Tibial nerve (tissue), 4 donors: ENCODE measurements at regions not wholly inside any gene's neighbourhood (a gene's known extent, or its start where the extent isn't known, plus 50 kb on each side); places are given as distances from the start of the nearest gene placed in this dataset.

Experiments used
- DNase-seq, 2 donors: peaks; one replicate each; pipeline ENCODE4 v3.0.0-alpha.2; 2019; ENCODE audit warnings: low spot score in 2 of 2
- H3K27ac ChIP-seq, 4 donors: fragments of 200-600 bp; sonication (generic) in 3 of 4; one replicate each; pipeline ENCODE4 v1.5.1; 2017 to 2019; ENCODE audit warnings: mild to moderate bottlenecking in 1 of 4
- H3K27me3 ChIP-seq, 2 donors: fragments of 200-600 bp; sonication (generic) in 1 of 2; one replicate each; pipeline versions ENCODE4 v1.5.1 to v1.6.0; 2017 to 2019
- H3K36me3 ChIP-seq, 3 donors: fragments of 200-600 bp; sonication (generic); one replicate each; pipeline ENCODE4 v1.5.1; 2018 to 2019
- H3K4me1 ChIP-seq, 4 donors: fragments of 200-600 bp; sonication (generic) in 3 of 4; one replicate each; pipeline ENCODE4 v1.5.1; 2017 to 2019
- H3K4me3 ChIP-seq, 4 donors: fragments of 200-600 bp; sonication (generic) in 3 of 4; one replicate each; pipeline ENCODE4 v1.5.1; 2017 to 2019; ENCODE audit warnings: mild to moderate bottlenecking in 1 of 4, moderate library complexity in 1 of 4
- H3K9me3 ChIP-seq, 4 donors: fragments of 200-600 bp; sonication (generic) in 3 of 4; one replicate each; pipeline ENCODE4 v1.5.1; 2017 to 2019
- CTCF ChIP-seq, 5 experiments: fragments of 200-600 bp in 3 of 5; fragments of 450-650 bp in 2 of 5; sonication (generic) in 3 of 5; IDR thresholded peaks; one replicate each; pipeline ENCODE4 v1.5.1; 2016 to 2019; ENCODE audit warnings: antibody characterized with exemption in 5 of 5, mild to moderate bottlenecking in 3 of 5, moderate library complexity in 2 of 5
- EP300 ChIP-seq, 2 donors: sonication (generic); formaldehyde crosslinking; IDR thresholded peaks; one replicate each; pipeline ENCODE4 v1.6.1; 2017; ENCODE audit warnings: antibody characterized with exemption in 2 of 2, mild to moderate bottlenecking in 1 of 2
- POLR2A ChIP-seq, 2 donors: fragments of 450-650 bp; IDR thresholded peaks; one replicate each; pipeline ENCODE4 v1.6.1; 2017; ENCODE audit warnings: antibody characterized with exemption in 2 of 2, mild to moderate bottlenecking in 2 of 2, moderate library complexity in 2 of 2
- WGBS, 2 donors: methylation state at CpG; one replicate each; pipeline ENCODE4 v1.1.5; 2018; 5-methylcytosine and 5-hydroxymethylcytosine counted together

- 62 to 66% methylated on average over 5 of the region's 5 CpGs for whole genome bisulfite sequencing, 2 donors
- H3K9me3 ChIP-seq = peaks cover 0 to 35% (median 3%) of the 10 kb centered on the region in 4 donors
- TF ChIP-seq CTCF (IDR thresholded peaks at IDR 0.05) = no peak
- TF ChIP-seq POLR2A (IDR thresholded peaks at IDR 0.05) = no peak
- TF ChIP-seq EP300 (IDR thresholded peaks at IDR 0.05) = no peak
- H3K4me3 ChIP-seq = no peak overlapping the region
- no peak for DNase-seq
- no peak overlapping the region for H3K27ac ChIP-seq
- no peaks in the 10 kb centered on the region for H3K27me3 ChIP-seq
- H3K4me1 ChIP-seq = no peaks in the 10 kb centered on the region
- H3K36me3 ChIP-seq = no peaks in the 10 kb centered on the region
These were observed 54.7 kb upstream of the CRHR1 start for GRCh38 chr17:45729294-45729907.

DNA sequence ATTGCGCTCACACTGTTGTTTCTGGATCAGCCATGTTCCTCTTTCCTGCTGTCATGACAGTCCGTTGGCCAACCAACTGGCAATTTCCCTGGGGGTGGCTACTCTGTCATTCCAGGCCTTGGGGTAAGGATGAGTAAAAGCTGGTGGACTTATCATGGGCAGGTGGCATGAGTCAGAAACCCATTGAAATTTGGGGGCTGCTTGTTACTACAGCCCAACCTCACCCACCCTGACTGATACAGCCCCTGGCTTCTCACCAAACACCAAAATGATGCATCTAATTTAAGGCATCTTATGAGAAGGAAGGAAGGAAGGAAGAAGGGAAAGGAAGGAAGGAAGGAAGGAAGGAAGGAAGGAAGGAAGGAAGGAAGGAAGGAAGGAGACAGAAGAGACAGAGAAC lies 53.9 kb upstream of the CRHR1 start:
- H3K27me3 ChIP-seq = no peaks in the 10 kb centered on the region

DNA sequence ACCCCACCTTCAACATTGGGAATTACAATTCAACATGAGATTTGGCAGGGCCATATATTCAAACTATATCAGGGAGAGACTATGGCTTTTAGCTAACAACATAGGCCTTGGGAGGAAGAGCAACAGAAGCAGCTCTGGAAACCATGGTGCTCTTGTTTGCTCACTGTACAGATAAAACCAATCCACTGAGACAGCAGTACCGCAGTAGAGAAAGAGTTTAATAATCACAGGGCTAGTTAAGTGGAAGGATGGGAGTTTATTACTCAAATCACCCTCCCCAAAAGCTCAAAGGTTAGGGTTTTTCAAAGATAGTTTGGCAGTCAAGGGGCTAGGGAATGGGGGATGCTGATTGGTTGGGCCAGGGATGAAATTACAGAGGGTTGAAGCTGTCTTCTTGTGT lies 52.7 kb upstream of the CRHR1 start:
- Histone ChIP-seq H3K9me3 (peaks cover 0 to 28% (median 3%) of the 10 kb centered on the region in 4 donors), H3K36me3 (no peaks in the 10 kb centered on the region), H3K4me1 (no peaks in the 10 kb centered on the region), H3K4me3 (no peak overlapping the region), H3K27ac (no peak overlapping the region), H3K27me3 (no peaks in the 10 kb centered on the region)
- 76 to 96% methylated on average over 1 of the region's 1 CpG for WGBS, 2 donors
- TF ChIP-seq CTCF (IDR thresholded peaks at IDR 0.05) (no peak), EP300 (IDR thresholded peaks at IDR 0.05) (no peak), POLR2A (IDR thresholded peaks at IDR 0.05) (no peak)
- DNase-seq = no peak

More for the DNA sequence above, 53.9 kb upstream of the CRHR1 start:
- TF ChIP-seq POLR2A (IDR thresholded peaks at IDR 0.05) (no peak), CTCF (IDR thresholded peaks at IDR 0.05) (no peak), EP300 (IDR thresholded peaks at IDR 0.05) (no peak)
- H3K4me1 ChIP-seq = no peaks in the 10 kb centered on the region
- H3K4me3 ChIP-seq = no peak overlapping the region
- H3K9me3 ChIP-seq = peaks cover 0 to 28% (median 3%) of the 10 kb centered on the region in 4 donors
- WGBS, 2 donors = 91 to 92% methylated on average over 2 of the region's 2 CpGs
- no peaks in the 10 kb centered on the region for H3K36me3 ChIP-seq
- H3K27ac ChIP-seq = no peak overlapping the region
- DNase-seq = no peak

DNA sequence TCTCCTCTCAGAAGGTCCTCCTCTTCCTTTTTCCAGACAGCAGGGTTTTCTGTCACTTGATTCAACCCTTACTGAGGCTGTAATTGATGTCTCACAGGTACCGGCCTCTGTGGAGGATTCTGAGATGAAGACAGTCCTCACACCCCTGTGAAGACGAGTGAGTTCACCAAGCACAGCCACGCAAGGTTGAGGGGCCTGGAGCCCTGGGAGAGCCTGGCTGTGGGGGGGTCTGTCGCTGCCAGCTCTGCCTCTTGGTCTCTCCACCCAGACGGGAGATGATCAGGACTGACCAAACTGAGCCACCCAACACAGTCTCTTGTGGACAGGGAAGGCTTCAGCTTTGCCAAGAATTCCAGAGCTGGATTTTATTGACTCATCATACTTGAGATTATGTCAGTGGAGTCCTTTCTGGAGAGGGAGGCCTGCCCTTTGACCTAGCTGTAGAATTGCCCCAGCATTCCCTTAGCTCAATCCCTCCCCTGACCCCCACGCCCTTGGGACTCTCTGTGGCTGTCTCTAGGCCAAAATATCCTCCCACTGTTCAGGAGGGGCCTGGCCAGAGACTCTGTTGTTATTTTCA lies 51.1 kb upstream of the CRHR1 start:
- Histone ChIP-seq H3K36me3 (no peaks in the 10 kb centered on the region), H3K27ac (no peak overlapping the region)

More for the DNA sequence above, 51.1 kb upstream of the CRHR1 start:
- TF ChIP-seq CTCF (IDR thresholded peaks at IDR 0.05) = no peak
- TF ChIP-seq EP300 (IDR thresholded peaks at IDR 0.05) = no peak
- no peak for TF ChIP-seq POLR2A (IDR thresholded peaks at IDR 0.05)
- WGBS, 2 donors = 65 to 75% methylated on average over 6 of the region's 6 CpGs
- Histone ChIP-seq H3K4me3 (no peak overlapping the region), H3K9me3 (peaks cover 0 to 28% (median 3%) of the 10 kb centered on the region in 4 donors), H3K4me1 (no peaks in the 10 kb centered on the region), H3K27me3 (no peaks in the 10 kb centered on the region)
- no peak for DNase-seq
